HUDEP-2 (cell line): ENCODE measurements at regions not wholly inside any gene's neighbourhood (a gene's known extent, or its start where the extent isn't known, plus 50 kb on each side); places are given as distances from the start of the nearest gene placed in this dataset.

Source experiments
- DNase-seq, 76 experiments: peaks; one replicate each; lab custom pipeline; 2025; ENCODE audit not compliant: unreplicated experiment in 76 of 76; lab: John Stamatoyannopoulos, UW

DNA sequence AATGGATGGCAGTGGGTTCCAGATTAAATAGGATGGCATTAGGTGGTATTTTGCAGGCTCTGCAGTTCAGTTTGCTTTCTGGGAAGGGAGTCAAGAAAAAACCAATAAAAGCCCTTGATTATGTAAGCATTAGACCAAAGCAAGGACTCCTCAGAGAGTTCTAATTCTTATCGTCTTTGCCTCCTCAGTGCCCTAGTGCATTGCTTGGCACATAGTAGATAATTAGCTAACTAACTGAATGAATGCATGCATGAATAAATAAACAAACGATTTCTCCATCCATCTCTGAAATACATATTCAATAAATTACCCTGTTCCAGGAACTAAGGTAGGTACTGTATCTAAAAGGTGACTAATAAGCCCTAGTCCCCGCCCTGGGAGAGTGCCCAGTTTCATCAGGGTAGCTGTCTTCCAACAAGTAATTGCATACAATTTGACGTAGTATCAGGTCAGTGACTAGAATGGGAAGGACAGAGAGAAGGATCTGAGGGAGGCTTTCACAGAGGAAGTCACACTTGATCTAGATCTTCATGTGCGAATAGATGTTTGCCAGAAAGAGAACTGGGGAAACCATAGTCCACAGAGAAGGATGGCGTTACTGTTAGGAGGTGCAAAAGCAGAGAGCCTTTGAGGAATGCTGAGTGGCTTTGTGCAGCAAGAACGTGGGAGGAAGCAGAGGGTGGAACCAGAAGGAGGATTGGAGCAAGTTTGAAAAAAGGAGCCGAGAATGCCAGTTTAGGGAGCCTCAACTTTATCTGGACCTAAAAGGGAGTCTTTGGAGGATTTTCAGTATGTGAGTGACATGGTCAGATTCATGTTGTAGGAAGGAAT lies 111.4 kb downstream of the TBX19 start:
- DNase-seq, result no peak

DNA sequence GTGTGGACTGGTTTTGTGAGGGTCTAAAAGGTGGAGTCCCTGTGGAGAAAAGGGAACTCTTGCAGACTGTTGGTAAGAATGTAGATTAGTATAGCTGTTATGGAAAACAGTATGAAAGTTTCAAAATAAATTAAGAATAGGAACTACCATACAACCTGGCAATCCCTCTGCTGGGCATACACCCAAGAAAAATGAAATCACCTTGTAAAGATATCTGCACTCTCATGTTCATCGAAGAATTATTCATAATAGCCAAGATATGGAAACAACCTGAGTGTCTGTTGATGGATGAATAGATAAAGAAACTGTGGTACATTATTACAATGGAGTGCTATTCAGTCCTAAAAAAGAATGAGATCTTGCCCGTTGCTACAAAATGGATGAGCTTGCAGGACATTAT lies 109.6 kb downstream of the TBX19 start:
- DNase-seq, result no peak

DNA sequence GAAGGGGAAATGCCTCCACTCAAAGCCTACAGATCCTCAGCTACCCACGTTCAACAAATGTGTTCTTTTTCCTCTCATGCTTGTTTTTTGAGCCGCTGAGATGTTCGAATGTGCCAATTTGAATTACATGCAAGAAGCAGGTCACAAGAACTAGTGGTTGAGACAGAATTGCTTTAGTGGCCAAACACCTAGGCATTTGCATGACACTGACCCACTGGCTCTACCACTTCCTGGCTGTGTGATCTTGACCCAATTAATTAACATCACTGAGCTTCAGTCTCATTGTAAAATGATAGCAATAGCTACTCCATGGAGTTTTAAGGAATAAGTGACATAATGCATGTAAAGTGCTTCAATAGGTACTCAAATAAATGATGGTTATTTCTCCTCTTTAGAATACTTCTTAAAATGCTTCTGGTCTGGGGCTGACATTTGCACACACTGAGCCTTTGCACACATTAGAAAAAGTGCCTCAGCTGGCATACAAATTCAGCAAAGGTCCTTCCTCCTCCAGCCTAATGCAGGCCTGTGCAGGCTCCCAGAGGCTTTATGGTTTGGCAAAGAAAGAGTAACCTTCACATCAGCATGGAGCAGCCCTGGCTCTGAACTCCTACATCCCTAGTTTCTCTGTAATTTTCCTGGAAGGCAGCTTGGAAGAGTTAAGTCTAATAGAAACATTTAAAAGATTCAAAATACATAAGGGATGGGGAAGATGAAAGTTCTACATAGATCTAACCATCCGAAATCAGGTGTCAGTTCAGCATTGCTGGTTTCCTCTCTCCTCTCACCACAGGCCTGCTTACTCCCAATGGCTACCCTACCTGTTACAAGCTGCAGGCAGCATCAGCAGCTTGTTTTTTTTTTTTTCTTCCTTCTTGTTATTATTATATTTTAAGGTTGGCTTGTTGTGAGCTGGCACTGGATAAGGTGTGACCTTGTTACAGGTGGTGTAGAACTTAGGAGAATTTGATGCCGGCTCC lies 107.4 kb downstream of the TBX19 start:
- no peak for DNase-seq

DNA sequence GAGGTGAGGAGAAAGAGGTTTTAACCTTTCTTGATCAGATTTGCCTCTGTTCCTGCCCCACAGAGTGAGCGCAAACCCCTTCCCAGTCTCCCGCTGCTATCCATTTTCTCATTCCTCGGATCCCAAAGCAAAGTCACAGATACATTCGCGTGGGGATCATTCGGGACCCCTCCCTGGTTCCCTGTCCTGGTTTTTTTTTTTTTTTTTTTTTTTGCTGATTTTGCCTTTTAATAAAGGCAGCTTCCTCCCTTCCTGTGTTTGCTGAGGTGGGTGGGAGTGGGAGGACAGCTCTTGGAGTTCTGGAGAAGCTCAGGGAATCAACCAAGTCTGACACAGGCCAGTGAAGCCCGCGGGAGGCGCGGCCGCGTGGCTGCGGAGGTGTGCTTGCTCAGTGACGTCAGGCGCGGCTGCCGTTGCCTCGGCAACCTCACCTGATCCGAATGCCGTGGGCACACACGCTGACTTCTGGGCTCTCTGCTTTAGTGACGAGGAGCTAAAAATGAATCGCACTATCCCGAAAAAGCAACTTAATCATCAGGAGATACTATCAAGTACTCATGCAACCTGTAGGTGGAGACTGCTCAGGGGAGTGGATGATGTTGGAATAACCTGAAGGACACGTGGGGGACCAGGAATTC lies 106.4 kb downstream of the TBX19 start:
- DNase-seq, result no peak

DNA sequence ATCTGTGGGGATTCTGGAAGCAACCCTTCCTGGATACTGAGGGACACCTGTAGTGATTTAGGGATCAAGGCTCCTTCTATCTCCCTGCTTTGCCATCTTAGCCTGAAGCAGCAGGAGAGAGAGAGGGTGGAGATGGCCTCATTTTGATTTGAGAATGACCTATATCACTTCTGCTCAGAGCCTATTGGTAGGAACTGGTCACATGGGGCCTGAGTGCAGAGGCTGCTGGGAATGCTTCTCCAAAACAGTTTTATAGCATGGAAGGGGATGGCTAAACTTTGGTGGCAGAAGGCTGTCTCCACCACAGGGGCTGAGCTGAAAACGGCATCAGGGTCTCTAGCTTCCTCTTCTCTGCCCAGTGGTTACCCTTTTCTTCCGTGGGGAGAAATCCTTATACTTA lies 105.8 kb downstream of the TBX19 start:
- DNase-seq, result no peak

DNA sequence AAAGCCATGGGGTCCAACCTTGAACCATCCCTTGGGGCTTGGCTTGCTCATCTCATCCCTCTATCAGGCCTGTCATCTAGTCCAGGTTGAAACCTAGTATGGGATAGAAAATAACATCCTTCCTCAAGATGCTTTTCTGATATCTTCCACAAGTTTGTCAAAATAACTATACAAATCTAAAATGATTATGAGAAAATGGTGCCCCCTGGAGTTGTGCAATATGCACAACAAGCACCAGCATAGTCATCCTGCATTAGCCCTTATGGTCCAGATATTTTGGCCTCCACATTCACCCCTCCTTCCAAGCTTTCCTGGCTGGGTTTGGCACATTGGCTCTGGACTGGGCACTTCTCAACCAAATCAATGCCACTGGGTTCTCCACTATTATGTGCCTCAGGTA lies 101.2 kb downstream of the TBX19 start:
- no peak for DNase-seq

DNA sequence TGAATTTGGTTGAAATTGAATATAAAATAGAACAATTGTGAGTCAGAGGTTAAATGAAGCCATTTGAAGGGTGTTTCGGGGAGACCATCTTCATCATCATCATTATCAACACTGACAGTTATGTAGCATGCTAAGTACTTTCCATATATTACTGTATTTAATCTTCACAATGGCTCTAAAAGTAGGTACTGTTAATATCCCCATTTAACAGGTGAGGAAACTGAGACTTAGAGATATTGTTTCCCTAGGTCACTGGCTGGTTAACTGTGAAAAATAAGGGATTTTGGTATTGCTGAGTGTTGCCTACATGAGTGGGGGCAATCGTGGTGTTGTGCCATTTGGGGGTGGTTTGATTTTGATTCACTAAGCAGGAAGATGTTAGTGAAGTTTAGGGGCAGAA lies 100.3 kb downstream of the TBX19 start:
- DNase-seq, result no peak

DNA sequence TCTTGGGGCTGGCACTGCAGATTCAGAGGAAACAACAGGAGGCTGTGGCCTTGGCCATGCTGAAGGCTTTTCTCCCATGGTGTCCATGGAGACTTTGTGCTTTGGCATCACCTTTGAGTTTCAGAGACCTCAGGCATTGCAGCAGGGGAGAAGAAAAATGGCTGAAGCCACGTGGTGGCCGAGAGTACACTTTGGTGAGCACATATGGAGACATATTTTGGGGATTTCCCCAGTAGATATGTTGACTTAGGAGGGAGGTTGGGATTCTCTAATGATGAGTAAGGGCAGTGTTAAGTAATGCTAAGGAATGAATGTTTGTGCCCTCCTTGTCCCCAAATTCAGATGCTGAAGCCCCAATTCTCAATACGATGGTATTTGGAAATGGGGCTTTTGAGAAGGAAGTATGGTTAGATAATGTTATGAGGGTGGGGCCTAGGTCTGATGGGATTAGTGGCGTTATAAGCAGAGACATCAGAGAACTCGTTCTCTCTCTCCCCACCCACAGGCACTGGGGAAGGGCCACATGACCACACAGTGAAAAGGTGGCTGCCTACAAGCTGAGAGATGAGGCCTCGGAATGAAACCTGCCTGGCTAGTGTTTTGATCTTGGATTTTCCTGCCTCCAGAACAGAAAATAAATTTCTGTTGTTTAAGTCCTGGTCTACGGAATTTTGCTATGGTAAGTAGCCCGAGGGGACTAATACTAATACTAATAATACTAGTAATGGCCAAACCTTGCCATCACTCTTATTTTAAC lies 98.6 kb downstream of the TBX19 start:
- no peak for DNase-seq

DNA sequence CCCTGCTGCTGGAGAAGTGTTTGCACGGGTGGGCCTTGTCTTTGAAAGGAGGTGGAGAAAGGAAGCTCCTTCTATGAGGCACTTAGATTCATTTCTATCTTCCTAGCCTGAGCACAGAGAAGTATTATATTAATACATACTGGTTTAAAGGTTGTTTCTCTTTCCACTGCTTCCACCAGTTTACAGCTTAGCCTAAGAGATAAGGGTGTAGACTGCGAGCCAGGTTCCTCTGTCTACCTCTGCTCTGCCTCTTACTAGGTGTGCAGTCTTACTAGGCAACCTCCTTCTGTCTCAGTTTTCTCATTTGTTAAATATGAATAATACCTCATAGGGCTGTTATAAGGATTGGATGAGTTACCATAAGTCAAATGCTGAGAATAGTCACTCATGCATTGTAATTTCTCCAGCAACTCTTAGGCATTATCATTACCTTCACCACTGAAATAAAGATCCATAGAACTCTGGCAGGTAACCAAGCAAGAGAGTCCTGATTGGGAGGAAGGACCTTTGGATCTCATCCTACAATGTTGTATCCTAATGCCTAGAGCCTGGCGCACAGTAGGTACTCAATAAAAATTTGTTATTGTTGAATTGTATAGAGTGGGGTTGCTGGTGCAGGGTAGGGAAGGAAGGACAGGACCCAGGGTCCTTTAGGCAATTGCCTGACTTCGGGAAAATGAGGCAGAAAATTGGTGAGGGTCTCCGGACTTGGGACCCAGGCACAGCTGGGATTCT lies 95.1 kb downstream of the TBX19 start:
- no peak for DNase-seq

DNA sequence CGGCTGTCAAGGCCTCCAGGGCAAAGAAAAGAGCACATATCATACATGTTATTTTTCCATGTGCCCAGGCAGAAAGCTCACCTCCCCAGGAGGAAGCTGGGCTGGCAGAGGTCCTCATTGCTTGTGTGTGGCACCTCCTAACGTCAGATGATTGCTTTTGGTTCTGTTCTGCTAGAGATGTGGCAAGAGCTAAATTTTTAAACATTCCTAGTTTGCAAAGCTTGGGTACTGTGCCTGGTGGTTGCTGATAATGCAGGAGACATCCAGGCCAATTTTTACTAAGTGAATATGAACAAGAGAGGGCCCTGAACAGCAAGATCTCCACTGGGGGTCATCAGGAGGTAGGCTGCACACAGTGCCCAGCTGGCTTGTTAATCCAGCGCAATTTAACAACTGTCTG lies 93.9 kb downstream of the TBX19 start:
- DNase-seq, result no peak

DNA sequence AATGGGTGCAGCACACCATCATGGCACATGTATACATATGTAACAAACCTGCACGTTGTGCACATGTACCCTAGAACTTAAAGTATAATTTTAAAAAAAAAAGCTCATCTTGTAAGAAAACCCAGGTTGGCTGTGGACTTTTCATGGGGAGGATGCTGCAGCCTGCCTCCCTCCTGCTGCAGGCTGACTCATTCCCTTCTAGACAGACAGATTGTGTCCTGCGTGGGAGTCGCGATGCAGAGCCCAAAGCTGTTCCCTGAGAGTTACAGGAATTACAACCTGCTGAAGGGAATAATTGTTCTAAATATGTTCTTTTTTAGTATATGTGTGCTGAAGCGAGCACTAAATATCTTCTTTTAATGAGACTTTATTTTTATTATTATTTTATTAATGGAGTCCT lies 93.2 kb downstream of the TBX19 start:
- no peak for DNase-seq

DNA sequence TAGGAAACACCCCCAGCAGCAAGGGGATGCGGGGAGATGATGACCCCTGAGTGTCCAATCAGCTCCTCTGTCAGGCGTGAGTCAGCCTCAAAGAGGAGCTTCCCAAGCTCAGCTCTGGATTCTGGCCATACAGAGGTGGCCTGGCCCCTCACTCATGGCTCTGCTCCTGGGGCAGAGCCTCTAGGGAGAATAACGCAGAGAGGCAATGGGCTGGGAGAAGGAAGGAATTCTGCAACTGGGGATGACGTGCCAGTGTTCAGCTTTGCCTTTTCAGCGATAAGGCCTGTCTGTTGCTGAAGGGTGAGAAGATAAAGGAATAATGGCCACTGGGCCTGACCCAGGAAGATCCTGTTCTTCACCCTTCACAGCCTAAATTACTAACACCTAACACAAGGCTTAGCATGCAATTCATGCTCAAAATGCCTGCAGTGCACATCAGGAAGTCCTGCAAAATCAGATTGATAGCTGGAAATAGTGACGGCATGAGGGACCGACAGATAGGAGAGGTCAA lies 92.2 kb downstream of the TBX19 start:
- DNase-seq, result no peak

DNA sequence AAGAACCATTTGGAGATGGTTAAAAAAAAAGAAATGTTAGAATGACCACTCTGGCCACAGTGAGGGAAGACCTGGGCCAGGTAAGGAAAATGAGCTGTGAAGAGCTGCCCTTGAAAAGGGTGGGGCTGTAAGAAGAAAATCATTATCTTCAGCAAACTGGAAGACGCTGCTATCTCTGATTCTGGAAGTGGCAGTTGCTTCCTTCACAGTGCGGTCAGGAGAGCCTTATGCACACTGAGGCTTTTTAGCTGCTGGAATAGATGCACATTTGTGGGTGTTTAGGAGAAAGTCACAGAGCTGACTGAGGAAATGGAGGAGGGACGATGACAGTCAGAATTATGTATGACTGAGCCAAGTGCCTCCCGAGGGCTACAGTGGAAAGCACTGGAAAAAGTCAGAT lies 91.6 kb downstream of the TBX19 start:
- peak in 3 of 76 experiments; percentile 16 to 27 (median 24) for DNase-seq

DNA sequence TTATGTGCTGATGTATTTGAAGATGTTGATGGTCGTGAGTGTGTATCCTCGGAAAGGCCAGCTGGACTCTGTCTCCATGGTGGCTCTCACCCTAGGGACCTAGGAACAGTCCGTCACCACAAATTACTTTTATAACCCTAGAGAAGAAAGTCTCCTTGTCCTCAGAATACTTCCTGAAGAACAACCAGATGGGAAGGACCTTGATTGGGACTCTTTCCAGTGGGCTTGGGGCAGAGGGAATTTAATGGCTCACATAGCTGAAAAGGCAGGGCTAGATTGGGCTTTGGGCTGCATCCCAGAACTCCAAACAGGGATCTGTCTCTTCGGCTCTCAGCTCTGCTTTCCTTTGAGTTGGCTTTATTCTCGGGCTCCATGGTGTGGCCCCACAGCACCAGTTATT lies 90.8 kb downstream of the TBX19 start:
- no peak for DNase-seq

DNA sequence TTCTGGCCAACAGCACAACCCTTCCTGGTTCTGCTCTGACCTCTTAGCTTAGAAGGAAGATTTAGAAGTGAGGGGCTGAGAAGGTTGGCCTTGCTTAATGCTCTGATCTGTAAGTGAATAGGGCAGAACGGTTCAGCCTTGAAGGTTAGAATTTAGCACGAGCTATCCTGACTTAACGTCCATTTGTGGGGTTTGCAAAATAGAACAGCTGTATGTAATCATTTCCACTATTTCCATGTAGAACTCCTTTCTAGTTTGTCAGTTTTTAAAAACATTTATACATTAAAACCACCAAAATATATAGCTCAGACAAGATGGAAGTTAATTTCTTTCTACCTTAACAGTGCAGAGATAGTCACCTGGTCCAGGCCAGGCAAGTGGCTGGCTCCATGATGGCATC lies 89.9 kb downstream of the TBX19 start:
- no peak for DNase-seq

DNA sequence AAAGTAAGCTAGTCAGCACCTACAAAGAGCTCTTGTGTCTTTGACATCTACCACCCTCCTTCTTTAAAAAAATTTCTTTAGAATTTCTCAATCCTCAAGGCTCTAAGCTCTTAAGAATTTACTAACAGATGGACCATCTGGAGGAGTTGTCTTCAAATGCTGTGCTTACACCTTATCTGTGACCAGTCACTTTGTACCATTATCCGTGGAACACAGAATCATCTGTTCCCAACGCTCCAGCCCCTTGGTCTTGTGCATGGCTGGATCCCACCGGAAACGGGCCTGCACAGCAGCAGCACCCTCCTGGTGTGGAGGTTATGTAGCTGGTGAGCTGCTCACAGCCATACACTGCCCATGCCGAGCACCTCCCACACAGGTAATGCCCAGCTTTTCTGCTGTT lies 89.0 kb downstream of the TBX19 start:
- DNase-seq, result no peak

DNA sequence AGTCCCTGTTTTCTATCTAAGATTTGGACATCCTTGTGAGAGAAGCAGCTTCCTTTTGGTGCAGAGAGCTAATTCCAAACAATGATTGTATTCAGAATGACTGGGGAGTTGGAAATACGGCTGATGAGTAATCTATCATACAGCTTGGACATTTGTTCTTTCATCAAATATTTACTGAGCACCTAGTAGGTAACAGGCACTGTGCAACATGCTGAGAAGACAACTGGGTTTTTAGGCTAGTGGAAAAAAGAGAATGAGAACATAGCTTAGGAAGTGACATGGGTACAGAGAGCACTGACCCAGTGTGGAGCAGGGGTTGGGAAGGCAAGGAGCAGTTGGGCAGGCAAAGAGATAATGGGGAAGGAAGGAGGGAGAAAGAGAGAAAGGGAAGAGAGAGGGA lies 87.5 kb downstream of the TBX19 start:
- no peak for DNase-seq

DNA sequence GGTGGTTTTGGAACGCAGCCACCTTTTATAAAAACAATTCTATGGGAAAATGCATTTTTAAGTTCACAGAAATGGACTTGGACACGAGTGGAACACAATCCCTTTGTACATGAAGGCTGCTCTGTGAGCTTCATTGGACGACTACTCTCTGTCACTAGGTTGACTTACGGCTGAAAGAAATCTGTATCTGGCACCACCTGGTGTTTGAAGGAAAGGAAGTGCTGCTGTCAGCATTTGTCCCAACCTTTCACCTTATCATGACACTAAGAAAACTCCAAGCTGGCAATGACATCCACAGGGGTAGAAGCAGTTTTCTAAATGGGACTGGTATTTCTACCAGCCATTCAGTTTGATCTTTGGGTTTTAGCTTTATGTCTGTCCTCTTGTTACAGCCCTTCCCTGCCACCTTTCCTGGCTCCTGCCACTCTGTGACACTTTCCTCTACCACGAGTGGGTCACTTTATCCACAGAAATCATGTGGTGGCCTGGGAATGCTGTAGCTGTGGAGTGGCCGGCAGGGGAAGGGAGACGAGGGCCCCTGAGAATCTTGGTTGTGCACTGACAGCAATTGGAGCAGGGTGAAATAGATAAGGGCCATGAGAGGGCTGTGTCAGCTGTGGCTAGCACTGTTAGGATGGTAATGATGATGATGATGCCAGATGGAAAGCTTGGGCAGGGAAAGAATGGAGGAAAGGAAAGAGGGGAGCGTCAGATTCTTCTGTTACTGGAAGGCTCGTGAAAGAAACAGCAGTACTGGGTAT lies 85.2 kb downstream of the TBX19 start:
- no peak for DNase-seq
